CD14-positive monocyte (primary cell): ENCODE measurements at regions not wholly inside any gene's neighbourhood (a gene's known extent, or its start where the extent isn't known, plus 50 kb on each side); places are given as distances from the start of the nearest gene placed in this dataset.

Source experiments
- DNase-seq, 3 donors: peaks; one replicate each; pipeline ENCODE4 v3.0.0-alpha.2; 2011 to 2022
- H2AFZ ChIP-seq: 2 replicates; pipeline ENCODE4 v1.6.0; 2012; ENCODE audit warnings: mild to moderate bottlenecking, low read depth, low read length, inconsistent platforms; ENCODE audit not compliant: insufficient read depth, poor library complexity, severe bottlenecking
- H3K27ac ChIP-seq, 2 donors: 1 replicate in 1 of 2; 2 replicates in 1 of 2; pipeline ENCODE4 v1.5.1; 2012 to 2013; ENCODE audit warnings: low read length in 2 of 2, control low read depth in 1 of 2, inconsistent platforms in 1 of 2, low read depth in 1 of 2, mild to moderate bottlenecking in 1 of 2
- H3K27me3 ChIP-seq, 2 donors: one replicate each; pipeline versions ENCODE4 v1.6.0 to v1.6.1; 2011 to 2013; ENCODE audit warnings: low read length in 2 of 2; ENCODE audit not compliant: control insufficient read depth in 2 of 2, insufficient read depth in 2 of 2
- H3K36me3 ChIP-seq, 2 donors: replicated peaks in 1 of 2; 1 replicate in 1 of 2; 2 replicates in 1 of 2; pipeline versions ENCODE4 v1.5.1 to v1.6.1; 2012 to 2013; ENCODE audit warnings: low read length in 2 of 2, control low read depth in 1 of 2, inconsistent platforms in 1 of 2, mild to moderate bottlenecking in 1 of 2; ENCODE audit not compliant: insufficient read depth in 2 of 2, control insufficient read depth in 1 of 2
- H3K4me1 ChIP-seq, 2 donors: 1 replicate in 1 of 2; 2 replicates in 1 of 2; pipeline versions ENCODE4 v1.5.1 to v1.6.1; 2012 to 2013; ENCODE audit warnings: low read length in 2 of 2, control low read depth in 1 of 2, inconsistent platforms in 1 of 2, mild to moderate bottlenecking in 1 of 2, moderate library complexity in 1 of 2; ENCODE audit not compliant: insufficient read depth in 2 of 2, control insufficient read depth in 1 of 2
- H3K4me2 ChIP-seq: replicated peaks from 2 replicates; pipeline ENCODE3; 2012; ENCODE audit warnings: low read length, moderate library complexity, mild to moderate bottlenecking; ENCODE audit not compliant: poor library complexity, severe bottlenecking; ENCODE audit errors: extremely low read depth
- H3K4me3 ChIP-seq, 3 experiments: fragments of 200-600 bp in 1 of 3; sonication (generic) in 1 of 3; replicated peaks in 1 of 3; 1 replicate in 2 of 3; 2 replicates in 1 of 3; pipeline ENCODE4 v1.5.1; 2011 to 2013; ENCODE audit warnings: low read length in 3 of 3, mild to moderate bottlenecking in 3 of 3, control low read depth in 2 of 3, low read depth in 2 of 3, inconsistent platforms in 1 of 3, moderate library complexity in 1 of 3
- H3K79me2 ChIP-seq: 2 replicates; pipeline ENCODE4 v1.6.0; 2012; ENCODE audit warnings: mild to moderate bottlenecking, control low read depth, inconsistent platforms, low read length, moderate library complexity; ENCODE audit not compliant: insufficient read depth
- H3K9ac ChIP-seq: 2 replicates; pipeline ENCODE4 v1.6.0; 2017; ENCODE audit warnings: low read length, mild to moderate bottlenecking; ENCODE audit not compliant: insufficient read depth, poor library complexity, severe bottlenecking
- H3K9me3 ChIP-seq, 2 donors: replicated peaks in 1 of 2; 1 replicate in 1 of 2; 2 replicates in 1 of 2; pipeline versions ENCODE4 v1.5.1 to v1.6.1; 2012 to 2013; ENCODE audit warnings: low read length in 2 of 2, control low read depth in 1 of 2; ENCODE audit not compliant: control insufficient read depth in 1 of 2, insufficient read depth in 1 of 2
- H4K20me1 ChIP-seq: 2 replicates; pipeline ENCODE4 v1.6.0; 2012; ENCODE audit warnings: mild to moderate bottlenecking, low read length, control low read depth, moderate library complexity; ENCODE audit not compliant: insufficient read depth
- H3K27ac Mint-ChIP-seq, 7 donors: one replicate each; pipeline ENCODE4 v1.8.0; 2020; ENCODE audit warnings: mild to moderate bottlenecking in 7 of 7, mixed read lengths in 7 of 7, moderate library complexity in 6 of 7, inconsistent platforms in 2 of 7
- H3K27me3 Mint-ChIP-seq, 3 donors: one replicate each; pipeline ENCODE4 v1.8.0; 2021 to 2022; ENCODE audit warnings: low read depth in 3 of 3, mild to moderate bottlenecking in 3 of 3, mixed read lengths in 3 of 3, moderate library complexity in 3 of 3, inconsistent platforms in 1 of 3
- H3K36me3 Mint-ChIP-seq, 2 donors: one replicate each; pipeline ENCODE4 v1.8.0; 2020; ENCODE audit warnings: mixed read lengths in 2 of 2, inconsistent platforms in 1 of 2, mild to moderate bottlenecking in 1 of 2
- H3K4me1 Mint-ChIP-seq: one replicate; pipeline ENCODE4 v1.8.0; 2020; ENCODE audit warnings: mild to moderate bottlenecking, mixed read lengths
- H3K4me3 Mint-ChIP-seq, 2 donors: one replicate each; pipeline ENCODE4 v1.8.0; 2020; ENCODE audit warnings: mild to moderate bottlenecking in 2 of 2, mixed read lengths in 2 of 2, moderate library complexity in 1 of 2
- H3K9me3 Mint-ChIP-seq, 7 donors: one replicate each; pipeline ENCODE4 v1.8.0; 2020 to 2022; ENCODE audit warnings: mixed read lengths in 7 of 7, mild to moderate bottlenecking in 6 of 7, moderate library complexity in 6 of 7, inconsistent platforms in 2 of 7
- CTCF ChIP-seq: fragments of 200-600 bp; IDR thresholded peaks from one replicate; pipeline ENCODE4 v1.8.0; 2022; ENCODE audit warnings: antibody characterized with exemption, mild to moderate bottlenecking
- WGBS: methylation state at CpG from one replicate; pipeline ENCODE4 v1.1.5; 2013; ENCODE audit warnings: missing lambda C conversion rate; ENCODE audit not compliant: insufficient coverage; 5-methylcytosine and 5-hydroxymethylcytosine counted together
- intact Hi-C, 2 donors: fragments of 100-400 bp; cut with micrococcal nuclease; formaldehyde crosslinking; loops; one replicate each; pipeline versions ENCODE4 v1.15.0 to v1.15.1; 2023

DNA sequence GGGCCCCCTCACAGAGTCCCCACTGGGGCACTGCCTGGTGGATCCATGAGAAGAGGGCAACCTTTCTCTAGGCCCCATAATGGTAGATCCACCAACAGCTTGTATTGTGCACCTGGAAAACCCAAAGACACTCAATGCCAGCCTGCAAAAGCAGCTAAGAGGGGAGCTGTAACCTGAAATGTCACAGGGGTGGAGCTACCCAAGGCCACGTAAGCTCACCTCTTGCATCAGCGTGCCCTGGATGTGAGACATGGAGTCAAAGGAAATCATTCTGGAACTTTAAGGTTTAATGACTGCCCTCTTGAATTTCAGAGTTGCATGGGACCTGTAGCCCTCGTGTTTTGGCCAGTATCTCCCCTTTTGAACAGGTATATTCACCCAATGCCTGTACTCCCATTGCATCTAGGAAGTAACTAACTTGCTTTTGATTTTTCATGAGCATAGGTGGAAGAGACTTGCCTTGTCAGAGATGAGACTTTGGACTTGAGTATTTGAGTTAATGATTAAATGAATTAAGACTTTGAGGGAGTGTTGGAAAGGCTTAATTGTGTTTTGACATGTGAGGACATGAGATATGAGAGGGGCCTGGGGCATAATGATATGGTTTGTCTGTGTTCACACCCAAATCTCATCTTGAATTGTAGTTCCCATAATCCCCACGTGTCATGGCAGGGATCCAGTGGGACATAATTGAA lies 900.9 kb upstream of the ROBO1 start:
- H3K79me2 ChIP-seq = no peaks in the 10 kb centered on the region
- Mint-ChIP-seq H3K4me1 (no peaks in the 10 kb centered on the region), H3K4me3 (no peak overlapping the region), H3K36me3 (no peaks in the 10 kb centered on the region), H3K9me3 (peaks cover 2 to 18% (median 12%) of the 10 kb centered on the region in 7 donors), H3K27me3 (peaks cover 0 to 1% (median 0%) of the 10 kb centered on the region in 3 donors), H3K27ac (no peak overlapping the region)
- H3K4me3 ChIP-seq = no peak overlapping the region
- no peak overlapping the region for H3K27ac ChIP-seq
- intact Hi-C loops = no loop called here
- H3K9ac ChIP-seq = no peak overlapping the region
- H3K9me3 ChIP-seq = peaks cover 18 to 22% of the 10 kb centered on the region in 2 donors
- H3K36me3 ChIP-seq = no peaks in the 10 kb centered on the region
- no peak overlapping the region for H3K4me2 ChIP-seq
- H3K4me1 ChIP-seq = no peaks in the 10 kb centered on the region
- no peak for DNase-seq
- H2AFZ ChIP-seq = no peak overlapping the region
- no peaks in the 10 kb centered on the region for H4K20me1 ChIP-seq
- H3K27me3 ChIP-seq = no peaks in the 10 kb centered on the region
- TF ChIP-seq CTCF = no peak
- 89% methylated on average over 2 of the region's 4 CpGs for WGBS

GRCh38 chr3:80668100-80668499 lies 900.3 kb upstream of the ROBO1 start:
- H3K27me3 ChIP-seq = no peaks in the 10 kb centered on the region
- no peaks in the 10 kb centered on the region for H4K20me1 ChIP-seq
- Mint-ChIP-seq H3K36me3 (no peaks in the 10 kb centered on the region), H3K4me1 (no peaks in the 10 kb centered on the region), H3K27ac (no peak overlapping the region), H3K4me3 (no peak overlapping the region), H3K27me3 (peaks cover 0 to 1% (median 0%) of the 10 kb centered on the region in 3 donors), H3K9me3 (peaks cover 2 to 18% (median 12%) of the 10 kb centered on the region in 7 donors)
- no peaks in the 10 kb centered on the region for H3K4me1 ChIP-seq
- no peak overlapping the region for H2AFZ ChIP-seq
- H3K4me2 ChIP-seq = no peak overlapping the region
- no peak overlapping the region for H3K27ac ChIP-seq
- intact Hi-C loops = no loop called here
- no peaks in the 10 kb centered on the region for H3K36me3 ChIP-seq
- no peak for DNase-seq
- no peak for TF ChIP-seq CTCF
- no peak overlapping the region for H3K4me3 ChIP-seq
- H3K79me2 ChIP-seq = no peaks in the 10 kb centered on the region
- no peak overlapping the region for H3K9ac ChIP-seq
- peaks cover 18 to 22% of the 10 kb centered on the region in 2 donors for H3K9me3 ChIP-seq
